Activated CD8-positive, alpha-beta T cell treated with anti-CD3 and anti-CD28 coated beads, Interleukin-2, amount 10 ng/mL, durations not matched to agents 7 days and 5 days (primary cell): ENCODE measurements at regions not wholly inside any gene's neighbourhood (a gene's known extent, or its start where the extent isn't known, plus 50 kb on each side); places are given as distances from the start of the nearest gene placed in this dataset.

Experiments
- ATAC-seq: fragments of 150-1000 bp; cut with Tn5 transposase; one replicate; pipeline ENCODE4 v1.10.0; 2021; ENCODE audit warnings: moderate library complexity
- CTCF ChIA-PET: fragments of 350-600 bp; sonication (Branson Sonifier 250); formaldehyde crosslinking; loops from one replicate; lab custom pipeline; 2021; ENCODE audit warnings: antibody characterized with exemption; lab: Charles Lee
- POLR2A ChIA-PET: fragments of 350-600 bp; sonication (Branson Sonifier 250); formaldehyde crosslinking; loops from one replicate; lab custom pipeline; 2021; ENCODE audit warnings: antibody characterized with exemption; lab: Charles Lee
- DNase-seq: peaks from one replicate; pipeline ENCODE4 v3.0.0-alpha.2; 2020
- H3K27ac Mint-ChIP-seq: one replicate; pipeline ENCODE4 v1.8.0; 2021; ENCODE audit warnings: mild to moderate bottlenecking, mixed read lengths
- H3K27me3 Mint-ChIP-seq: one replicate; pipeline ENCODE4 v1.8.0; 2021; ENCODE audit warnings: low read depth, mixed read lengths
- H3K36me3 Mint-ChIP-seq: one replicate; pipeline ENCODE4 v1.8.0; 2021; ENCODE audit warnings: low read depth, mixed read lengths
- H3K4me1 Mint-ChIP-seq: one replicate; pipeline ENCODE4 v1.8.0; 2021; ENCODE audit warnings: low read depth, mixed read lengths
- H3K4me3 Mint-ChIP-seq: one replicate; pipeline ENCODE4 v1.8.0; 2021; ENCODE audit warnings: mild to moderate bottlenecking, mixed read lengths
- H3K9me3 Mint-ChIP-seq: one replicate; pipeline ENCODE4 v1.8.0; 2022; ENCODE audit warnings: mixed read lengths; ENCODE audit not compliant: insufficient read depth

GRCh38 chr15:85891470-85891869 lies 96.7 kb upstream of the KLHL25 start:
- CTCF ChIA-PET = no interaction called here
- Mint-ChIP-seq H3K4me3 (no peak overlapping the region), H3K27ac (no peak overlapping the region), H3K4me1 (no peaks in the 10 kb centered on the region), H3K36me3 (no peaks in the 10 kb centered on the region), H3K9me3 (no peaks in the 10 kb centered on the region), H3K27me3 (peaks cover 8% of the 10 kb centered on the region)
- DNase-seq (no peak), ATAC-seq (no peak)
- POLR2A ChIA-PET = no interaction called here

- H3K27ac Mint-ChIP-seq = no peak overlapping the region
- H3K4me3 Mint-ChIP-seq = no peak overlapping the region
- DNase-seq (no peak), ATAC-seq (no peak)
- no peaks in the 10 kb centered on the region for H3K36me3 Mint-ChIP-seq
- no peaks in the 10 kb centered on the region for H3K9me3 Mint-ChIP-seq
- H3K4me1 Mint-ChIP-seq = no peaks in the 10 kb centered on the region
- ChIA-PET POLR2A (no interaction called here), CTCF (no interaction called here)
- peaks cover 11% of the 10 kb centered on the region for H3K27me3 Mint-ChIP-seq
Measured at GRCh38 chr15:85892232-85892631, 97.5 kb upstream of the KLHL25 start.

- Mint-ChIP-seq H3K27ac (no peak overlapping the region), H3K4me3 (no peak overlapping the region), H3K9me3 (no peaks in the 10 kb centered on the region), H3K4me1 (no peaks in the 10 kb centered on the region), H3K36me3 (no peaks in the 10 kb centered on the region), H3K27me3 (peaks cover 19% of the 10 kb centered on the region)
- DNase-seq (no peak), ATAC-seq (no peak)
- ChIA-PET POLR2A (no interaction called here), CTCF (no interaction called here)
Measured at GRCh38 chr15:85897207-85897894, 102.6 kb upstream of the KLHL25 start.

- ATAC-seq (no peak), DNase-seq (no peak)
- ChIA-PET CTCF (no interaction called here), POLR2A (no interaction called here)
- no peak overlapping the region for H3K4me3 Mint-ChIP-seq
- no peaks in the 10 kb centered on the region for H3K9me3 Mint-ChIP-seq
- H3K27me3 Mint-ChIP-seq = peaks cover 22% of the 10 kb centered on the region
- no peaks in the 10 kb centered on the region for H3K36me3 Mint-ChIP-seq
- no peak overlapping the region for H3K27ac Mint-ChIP-seq
- no peaks in the 10 kb centered on the region for H3K4me1 Mint-ChIP-seq
Measured at GRCh38 chr15:85897895-85898717, 103.4 kb upstream of the KLHL25 start.

- Mint-ChIP-seq H3K27ac (no peak overlapping the region), H3K36me3 (no peaks in the 10 kb centered on the region), H3K9me3 (no peaks in the 10 kb centered on the region), H3K4me3 (no peak overlapping the region), H3K4me1 (no peaks in the 10 kb centered on the region), H3K27me3 (peaks cover 21% of the 10 kb centered on the region)
- DNase-seq = no peak
- ATAC-seq = no peak
- ChIA-PET POLR2A (no interaction called here), CTCF (no interaction called here)
Measured at GRCh38 chr15:85899927-85900326, 105.2 kb upstream of the KLHL25 start.

GRCh38 chr15:85905751-85906450 lies 111.2 kb upstream of the KLHL25 start:
- DNase-seq = no peak
- H3K27me3 Mint-ChIP-seq = peaks cover 13% of the 10 kb centered on the region
- no peak for ATAC-seq
- no peak overlapping the region for H3K4me3 Mint-ChIP-seq
- no peaks in the 10 kb centered on the region for H3K4me1 Mint-ChIP-seq
- ChIA-PET CTCF (no interaction called here), POLR2A (no interaction called here)
- H3K9me3 Mint-ChIP-seq = no peaks in the 10 kb centered on the region
- H3K36me3 Mint-ChIP-seq = no peaks in the 10 kb centered on the region
- H3K27ac Mint-ChIP-seq = no peak overlapping the region

- H3K27ac Mint-ChIP-seq = no peak overlapping the region
- ChIA-PET POLR2A (no interaction called here), CTCF (interaction anchor here (1.1 kb wide), 1 partner anchor 10 kb away, joined by 3 read pairs; no protein-coding TSS in a partner anchor)
- H3K36me3 Mint-ChIP-seq = no peaks in the 10 kb centered on the region
- DNase-seq (no peak), ATAC-seq (no peak)
- no peak overlapping the region for H3K4me3 Mint-ChIP-seq
- H3K27me3 Mint-ChIP-seq = peaks cover 13% of the 10 kb centered on the region
- H3K4me1 Mint-ChIP-seq = no peaks in the 10 kb centered on the region
- H3K9me3 Mint-ChIP-seq = no peaks in the 10 kb centered on the region
Measured at GRCh38 chr15:85906640-85907039, 111.9 kb upstream of the KLHL25 start.

- Mint-ChIP-seq H3K4me1 (no peaks in the 10 kb centered on the region), H3K9me3 (no peaks in the 10 kb centered on the region), H3K27ac (no peak overlapping the region), H3K4me3 (no peak overlapping the region), H3K36me3 (no peaks in the 10 kb centered on the region), H3K27me3 (peaks cover 11% of the 10 kb centered on the region)
- no peak for DNase-seq
- ChIA-PET POLR2A (no interaction called here), CTCF (no interaction called here)
- no peak for ATAC-seq
Measured at GRCh38 chr15:85910834-85911233, 116.1 kb upstream of the KLHL25 start.

GRCh38 chr15:85913461-85913860 lies 118.7 kb upstream of the KLHL25 start:
- no peak for DNase-seq
- no peaks in the 10 kb centered on the region for H3K36me3 Mint-ChIP-seq
- no peak overlapping the region for H3K4me3 Mint-ChIP-seq
- H3K27ac Mint-ChIP-seq = no peak overlapping the region
- H3K27me3 Mint-ChIP-seq = peaks cover 21% of the 10 kb centered on the region
- POLR2A ChIA-PET = no interaction called here
- CTCF ChIA-PET = no interaction called here
- no peak for ATAC-seq
- H3K9me3 Mint-ChIP-seq = no peaks in the 10 kb centered on the region
- no peaks in the 10 kb centered on the region for H3K4me1 Mint-ChIP-seq

- ChIA-PET CTCF (no interaction called here), POLR2A (no interaction called here)
- Mint-ChIP-seq H3K36me3 (no peaks in the 10 kb centered on the region), H3K4me3 (no peak overlapping the region), H3K27me3 (peaks cover 13% of the 10 kb centered on the region), H3K27ac (no peak overlapping the region), H3K4me1 (no peaks in the 10 kb centered on the region), H3K9me3 (no peaks in the 10 kb centered on the region)
- ATAC-seq (no peak), DNase-seq (no peak)
Measured at GRCh38 chr15:85920956-85921355, 126.2 kb upstream of the KLHL25 start.

GRCh38 chr15:85924088-85924487 lies 129.4 kb upstream of the KLHL25 start:
- no peak overlapping the region for H3K4me3 Mint-ChIP-seq
- ATAC-seq = no peak
- H3K36me3 Mint-ChIP-seq = no peaks in the 10 kb centered on the region
- ChIA-PET CTCF (interaction anchor here (0.7 kb wide), 1 partner anchor 70 kb away, joined by 3 read pairs; no protein-coding TSS in a partner anchor), POLR2A (no interaction called here)
- no peaks in the 10 kb centered on the region for H3K4me1 Mint-ChIP-seq
- H3K27me3 Mint-ChIP-seq = peaks cover 7% of the 10 kb centered on the region
- no peak overlapping the region for H3K27ac Mint-ChIP-seq
- H3K9me3 Mint-ChIP-seq = no peaks in the 10 kb centered on the region
- no peak for DNase-seq

GRCh38 chr15:85925649-85926237 lies 131.0 kb upstream of the KLHL25 start:
- Mint-ChIP-seq H3K9me3 (no peaks in the 10 kb centered on the region), H3K4me3 (no peak overlapping the region), H3K27me3 (peaks cover 9% of the 10 kb centered on the region), H3K27ac (no peak overlapping the region), H3K36me3 (no peaks in the 10 kb centered on the region), H3K4me1 (no peaks in the 10 kb centered on the region)
- ATAC-seq (no peak), DNase-seq (no peak)
- POLR2A ChIA-PET = no interaction called here
- CTCF ChIA-PET = no interaction called here
